ENCODE measurements at regions not wholly inside any gene's neighbourhood (a gene's known extent, or its start where the extent isn't known, plus 50 kb on each side); places are given as distances from the start of the nearest gene placed in this dataset.

- DNase-seq (ENCODE audit: low spot score): no peak
- Histone ChIP-seq H3K79me2 (replicated peaks; ENCODE audit: insufficient read depth) (no peaks in the 10 kb centered on the region), H3K27me3 (ENCODE audit: insufficient read depth) (no peaks in the 10 kb centered on the region), H3K27ac (ENCODE audit: low read depth) (no peak overlapping the region), H3K36me3 (ENCODE audit: insufficient read depth) (no peaks in the 10 kb centered on the region), H4K20me1 (replicated peaks; ENCODE audit: insufficient read depth) (no peaks in the 10 kb centered on the region), H3K4me1 (ENCODE audit: insufficient read depth) (no peaks in the 10 kb centered on the region), H2AFZ (no peak overlapping the region), H3K4me2 (no peak overlapping the region), H3K9me2 (ENCODE audit: insufficient read depth) (no peaks in the 10 kb centered on the region), H3K4me3 (no peak overlapping the region), H3F3A (replicated peaks; ENCODE audit: low read depth) (no peaks in the 10 kb centered on the region)
- Mint-ChIP-seq H3K36me3 (ENCODE audit: low read depth) (no peaks in the 10 kb centered on the region), H3K27me3 (ENCODE audit: insufficient read depth, low read depth, poor library complexity) (peaks cover 2% of the 10 kb centered on the region), H3K4me3 (no peak overlapping the region), H3K9me3 (peaks cover 12% of the 10 kb centered on the region; the same call in 2 of the 3 replicates), H3K4me1 (peaks cover 5% of the 10 kb centered on the region; the same call in 1 of the 3 replicates), H3K27ac (no peak overlapping the region)
- no peak for TF ChIP-seq ZNF462 (CRISPR knock-in tag; IDR thresholded peaks at IDR 0.05)
- no peak for TF ChIP-seq STAT1 (IDR thresholded peaks at IDR 0.05; ENCODE audit: unreplicated experiment)
- no peak for TF ChIP-seq ZNF114 (CRISPR knock-in tag; IDR thresholded peaks at IDR 0.05)
- TF ChIP-seq REST (IDR thresholded peaks at IDR 0.05; ENCODE audit: unreplicated experiment): no peak
- no peak for TF ChIP-seq JUNB (IDR thresholded peaks at IDR 0.05; ENCODE audit: unreplicated experiment)
- no peak for TF ChIP-seq POLR2AphosphoS5 (IDR thresholded peaks at IDR 0.05; ENCODE audit: low read depth)
- TF ChIP-seq CTCF (conservative IDR thresholded peaks at IDR 0.05; ENCODE audit: low read depth in 2 of 2): no peak
- TF ChIP-seq ETS1 (IDR thresholded peaks at IDR 0.05): no peak
- TF ChIP-seq ZNF331 (CRISPR knock-in tag; IDR thresholded peaks at IDR 0.05; ENCODE audit: low read depth): no peak
- no peak for TF ChIP-seq EZH2phosphoT487 (IDR thresholded peaks at IDR 0.05; ENCODE audit: unreplicated experiment)
- no peak for TF ChIP-seq CREB1 (CRISPR knock-in tag; IDR thresholded peaks at IDR 0.05; ENCODE audit: low read depth)
- TF ChIP-seq EZH2 (IDR thresholded peaks at IDR 0.05; ENCODE audit: low read depth, unreplicated experiment): no peak
- TF ChIP-seq NANOG (IDR thresholded peaks at IDR 0.05; ENCODE audit: borderline replicate concordance): no peak
- ATAC-seq: no peak
Measured at GRCh38 chr3:30963223-30963722, 68.8 kb upstream of the GADL1 start.
